Peyer's patch (tissue), 4 donors: ENCODE measurements at regions not wholly inside any gene's neighbourhood (a gene's known extent, or its start where the extent isn't known, plus 50 kb on each side); places are given as distances from the start of the nearest gene placed in this dataset.

Source experiments
- DNase-seq, 3 donors: peaks; one replicate each; pipeline ENCODE4 v3.0.0-alpha.2; 2017 to 2019
- H3K27ac ChIP-seq, 4 donors: fragments of 200-600 bp; sonication (generic); one replicate each; pipeline ENCODE4 v1.5.1; 2016 to 2019
- H3K27me3 ChIP-seq, 2 donors: fragments of 200-600 bp; sonication (generic); one replicate each; pipeline ENCODE4 v1.5.1; 2019
- H3K36me3 ChIP-seq, 3 donors: fragments of 200-600 bp; sonication (generic); one replicate each; pipeline ENCODE4 v1.5.1; 2016 to 2019
- H3K4me1 ChIP-seq, 4 donors: fragments of 200-600 bp; sonication (generic); one replicate each; pipeline ENCODE4 v1.5.1; 2016 to 2019
- H3K4me3 ChIP-seq, 4 donors: fragments of 200-600 bp; sonication (generic); 1 replicate in 3 of 4; 2 replicates in 1 of 4; pipeline ENCODE4 v1.5.1; 2016 to 2019; ENCODE audit warnings: mild to moderate bottlenecking in 1 of 4
- H3K9me3 ChIP-seq, 4 donors: fragments of 200-600 bp; sonication (generic); one replicate each; pipeline ENCODE4 v1.5.1; 2016 to 2019; ENCODE audit warnings: mild to moderate bottlenecking in 1 of 4
- CTCF ChIP-seq, 6 experiments: fragments of 450-650 bp in 4 of 6; fragments of 200-600 bp in 2 of 6; sonication (generic) in 1 of 6; IDR thresholded peaks; one replicate each; pipeline ENCODE4 v1.5.1; 2017 to 2019; ENCODE audit warnings: antibody characterized with exemption in 6 of 6, mild to moderate bottlenecking in 3 of 6, moderate library complexity in 1 of 6
- POLR2A ChIP-seq, 2 donors: fragments of 450-650 bp; IDR thresholded peaks; one replicate each; pipeline ENCODE4 v1.5.1; 2017; ENCODE audit warnings: antibody characterized with exemption in 2 of 2, mild to moderate bottlenecking in 2 of 2, moderate library complexity in 2 of 2

- no peak for DNase-seq
- H3K27ac ChIP-seq, result no peak overlapping the region
- no peak overlapping the region for H3K4me3 ChIP-seq
- no peaks in the 10 kb centered on the region for H3K9me3 ChIP-seq
- no peaks in the 10 kb centered on the region for H3K4me1 ChIP-seq
- H3K27me3 ChIP-seq, result no peaks in the 10 kb centered on the region
- no peak for TF ChIP-seq CTCF (IDR thresholded peaks at IDR 0.05)
- no peak for TF ChIP-seq POLR2A (IDR thresholded peaks at IDR 0.05)
- H3K36me3 ChIP-seq, result no peaks in the 10 kb centered on the region
These were observed 180.3 kb upstream of the GATB start for GRCh38 chr4:151940926-151941617.

GRCh38 chr4:151940291-151940690, 179.5 kb upstream of the GATB start:
- no peak for DNase-seq
- Histone ChIP-seq H3K27ac (no peak overlapping the region), H3K9me3 (no peaks in the 10 kb centered on the region), H3K36me3 (no peaks in the 10 kb centered on the region), H3K4me1 (no peaks in the 10 kb centered on the region), H3K4me3 (no peak overlapping the region), H3K27me3 (no peaks in the 10 kb centered on the region)
- TF ChIP-seq CTCF (IDR thresholded peaks at IDR 0.05), result no peak
- no peak for TF ChIP-seq POLR2A (IDR thresholded peaks at IDR 0.05)

GRCh38 chr4:151939670-151940069, 178.9 kb upstream of the GATB start:
- no peak for DNase-seq
- TF ChIP-seq CTCF (IDR thresholded peaks at IDR 0.05), result no peak
- TF ChIP-seq POLR2A (IDR thresholded peaks at IDR 0.05), result no peak
- Histone ChIP-seq H3K27me3 (no peaks in the 10 kb centered on the region), H3K9me3 (no peaks in the 10 kb centered on the region), H3K4me1 (no peaks in the 10 kb centered on the region), H3K27ac (no peak overlapping the region), H3K4me3 (no peak overlapping the region), H3K36me3 (no peaks in the 10 kb centered on the region)

GRCh38 chr4:151935411-151935810, 174.6 kb upstream of the GATB start:
- Histone ChIP-seq H3K27ac (no peak overlapping the region), H3K4me3 (no peak overlapping the region), H3K4me1 (no peaks in the 10 kb centered on the region), H3K36me3 (no peaks in the 10 kb centered on the region), H3K9me3 (no peaks in the 10 kb centered on the region), H3K27me3 (no peaks in the 10 kb centered on the region)
- TF ChIP-seq CTCF (IDR thresholded peaks at IDR 0.05), result no peak
- no peak for TF ChIP-seq POLR2A (IDR thresholded peaks at IDR 0.05)
- DNase-seq, result no peak

GRCh38 chr4:151934766-151935165, 174.0 kb upstream of the GATB start:
- Histone ChIP-seq H3K4me1 (no peaks in the 10 kb centered on the region), H3K27me3 (no peaks in the 10 kb centered on the region), H3K27ac (no peak overlapping the region), H3K4me3 (no peak overlapping the region), H3K9me3 (no peaks in the 10 kb centered on the region), H3K36me3 (no peaks in the 10 kb centered on the region)
- no peak for DNase-seq
- no peak for TF ChIP-seq CTCF (IDR thresholded peaks at IDR 0.05)
- no peak for TF ChIP-seq POLR2A (IDR thresholded peaks at IDR 0.05)
